ENCODE measurements at regions not wholly inside any gene's neighbourhood (a gene's known extent, or its start where the extent isn't known, plus 50 kb on each side); places are given as distances from the start of the nearest gene placed in this dataset.

DNA sequence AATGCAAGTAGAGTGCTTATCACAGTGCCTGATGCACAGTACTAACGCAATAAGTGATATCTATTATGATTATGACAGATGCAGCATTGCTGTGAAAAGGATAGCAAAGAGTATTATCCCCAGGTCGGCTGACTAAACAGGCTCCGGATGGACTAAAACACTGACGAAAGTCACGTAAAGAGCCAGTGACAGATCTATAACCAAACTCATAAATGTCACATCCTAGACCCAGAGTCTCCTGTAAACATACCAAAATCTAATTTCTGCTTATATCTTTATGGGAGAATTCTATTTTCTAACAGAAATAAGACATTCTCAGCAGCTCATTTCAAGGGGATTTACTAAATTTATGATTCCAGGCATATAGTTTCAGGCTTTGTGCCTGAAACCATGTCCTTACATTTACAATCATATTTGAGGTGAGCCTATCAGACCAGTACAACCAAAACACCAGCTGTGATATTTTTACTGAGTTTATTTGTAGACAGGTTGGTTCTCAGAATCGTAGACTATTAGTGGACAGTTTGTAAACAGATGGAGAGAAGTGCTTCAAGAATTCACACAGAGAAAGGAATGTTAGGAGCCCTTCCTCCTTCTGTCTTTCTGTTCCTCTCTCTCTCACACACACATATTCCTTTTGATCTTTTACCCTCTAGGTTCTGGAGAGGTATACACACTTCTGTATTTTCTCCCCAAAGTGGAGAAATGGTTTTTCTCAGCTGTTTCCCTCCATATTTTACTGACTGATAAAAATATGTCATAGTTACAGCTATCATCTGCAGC, 52.4 kb upstream of the WDR26 start:
- DNase-seq (ENCODE audit: low read depth), result no peak

DNA sequence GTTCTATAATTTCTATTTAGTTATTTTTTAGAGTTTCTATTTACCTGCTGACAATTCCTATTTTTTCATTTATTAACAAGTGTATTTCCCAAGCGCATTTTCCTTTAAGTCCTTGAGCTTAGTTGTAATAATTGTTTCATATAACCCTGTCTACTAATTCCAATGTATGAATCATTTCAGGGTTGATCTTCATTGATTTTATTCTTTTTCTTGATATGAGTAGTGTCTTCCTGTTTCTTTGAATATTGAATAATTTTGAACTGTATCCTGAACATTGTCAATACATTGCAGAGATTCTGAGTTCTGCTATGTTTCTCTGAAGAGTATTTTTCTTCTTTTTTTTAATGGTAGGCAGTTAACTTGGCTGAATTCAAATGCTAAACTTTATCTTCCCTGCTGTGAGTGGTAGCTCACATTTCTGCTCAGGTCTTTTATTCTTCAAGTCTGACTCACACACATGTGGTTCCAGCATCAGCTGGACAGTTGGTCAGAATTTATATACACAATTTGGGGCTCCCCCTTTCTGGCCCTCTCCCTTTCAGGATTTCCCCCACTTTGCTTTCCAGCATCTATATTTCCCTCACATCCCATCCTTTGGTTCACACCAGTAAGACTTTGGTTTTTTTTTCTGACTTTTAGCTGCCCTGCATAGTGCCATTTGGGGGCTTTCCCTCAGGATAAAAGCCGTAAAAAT, 54.4 kb upstream of the WDR26 start:
- DNase-seq (ENCODE audit: low read depth), result no peak

DNA sequence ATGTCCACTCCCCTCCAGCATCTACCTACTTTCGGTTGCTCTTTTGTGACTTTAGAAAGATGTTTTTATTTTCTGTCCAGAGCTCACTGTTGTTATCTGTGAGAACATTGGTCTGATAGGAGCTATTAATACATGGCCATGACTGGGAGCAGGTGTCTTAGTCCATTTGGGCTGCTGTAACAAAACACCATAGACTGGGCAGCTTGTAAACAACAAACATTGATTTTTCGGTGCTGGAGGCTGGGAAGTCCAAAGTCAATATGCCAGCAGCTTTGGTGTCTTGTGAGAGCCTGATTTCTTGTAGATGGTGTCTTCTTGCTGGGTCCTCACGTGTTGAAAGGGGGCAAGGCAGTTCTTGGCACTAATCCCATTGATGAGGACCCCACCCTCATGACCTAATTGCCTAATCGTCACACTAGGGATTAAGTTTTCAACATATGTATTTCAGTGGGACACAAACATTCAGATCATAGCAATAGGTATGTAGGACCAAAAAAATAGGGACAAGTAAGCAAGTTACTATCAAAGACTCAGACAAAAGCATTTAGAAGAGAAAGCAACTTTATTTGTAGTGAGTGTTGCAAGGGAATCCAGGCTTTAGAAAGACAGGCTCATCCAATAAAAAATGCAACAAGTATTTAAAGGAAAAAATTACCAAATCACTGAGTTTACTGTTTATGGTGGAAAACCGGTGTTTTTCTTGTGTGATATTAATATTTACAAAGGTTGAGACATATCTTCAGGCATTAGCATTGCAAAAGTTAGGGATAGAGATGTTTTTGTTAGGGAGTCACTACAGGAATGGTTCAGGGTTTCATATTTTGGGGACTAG, 55.2 kb upstream of the WDR26 start:
- DNase-seq (ENCODE audit: low read depth), result no peak

- no peak for DNase-seq (ENCODE audit: low read depth)
Observed at GRCh38 chr1:224490549-224491537, 56.2 kb upstream of the WDR26 start.

GRCh38 chr1:224492015-224492414, 57.4 kb upstream of the WDR26 start:
- no peak for DNase-seq (ENCODE audit: low read depth)

GRCh38 chr1:224492632-224493031, 58.0 kb upstream of the WDR26 start:
- DNase-seq (ENCODE audit: low read depth), result no peak

- no peak for DNase-seq (ENCODE audit: low read depth)
Observed at GRCh38 chr1:224493269-224493668, 58.7 kb upstream of the WDR26 start.

DNA sequence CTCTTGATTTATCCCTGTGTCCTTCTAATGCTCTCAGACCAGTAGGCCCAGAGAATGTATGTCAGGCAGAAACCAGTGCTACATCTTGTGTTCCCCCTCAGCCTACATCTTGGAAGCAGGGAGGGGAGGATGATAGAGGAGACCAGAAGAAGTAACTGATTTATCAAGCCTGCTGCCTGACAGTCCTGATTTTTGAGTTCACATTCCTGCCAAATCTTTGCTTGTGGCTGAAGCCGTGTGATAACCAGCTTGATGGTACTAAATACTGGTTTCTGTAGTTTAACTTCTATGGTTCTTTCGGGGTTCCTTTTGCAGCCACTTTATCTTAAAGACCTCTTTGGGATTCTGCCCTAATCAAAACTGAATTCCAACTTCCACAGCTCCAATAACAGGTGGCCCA, 59.7 kb upstream of the WDR26 start:
- DNase-seq (ENCODE audit: low read depth), result no peak

DNA sequence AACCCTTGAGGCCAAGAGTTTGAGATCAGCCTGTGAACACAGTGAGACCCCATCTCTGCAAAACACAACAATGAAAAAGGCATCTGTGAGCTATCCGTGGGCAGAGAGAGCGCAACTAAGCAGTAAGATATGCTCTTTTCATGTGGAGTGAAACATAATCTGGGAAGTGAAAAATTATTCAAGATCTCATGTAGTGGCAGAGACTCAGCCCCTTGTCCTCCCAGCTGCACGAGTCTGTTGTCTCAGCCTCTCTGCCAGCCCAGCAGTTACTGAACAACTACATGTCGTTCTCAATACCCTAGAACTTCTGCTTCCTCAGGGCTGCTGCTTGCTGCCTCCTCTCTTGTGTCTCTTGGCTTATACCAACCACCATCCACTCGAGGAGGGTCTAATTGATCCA, 61.3 kb upstream of the WDR26 start:
- DNase-seq (ENCODE audit: low read depth), result no peak

- DNase-seq (ENCODE audit: low read depth), result no peak
Observed at GRCh38 chr1:224496826-224497225, 62.2 kb upstream of the WDR26 start.

GRCh38 chr1:224497714-224498573, 63.3 kb upstream of the WDR26 start:
- peak; percentile 3 for DNase-seq (ENCODE audit: low read depth)

DNA sequence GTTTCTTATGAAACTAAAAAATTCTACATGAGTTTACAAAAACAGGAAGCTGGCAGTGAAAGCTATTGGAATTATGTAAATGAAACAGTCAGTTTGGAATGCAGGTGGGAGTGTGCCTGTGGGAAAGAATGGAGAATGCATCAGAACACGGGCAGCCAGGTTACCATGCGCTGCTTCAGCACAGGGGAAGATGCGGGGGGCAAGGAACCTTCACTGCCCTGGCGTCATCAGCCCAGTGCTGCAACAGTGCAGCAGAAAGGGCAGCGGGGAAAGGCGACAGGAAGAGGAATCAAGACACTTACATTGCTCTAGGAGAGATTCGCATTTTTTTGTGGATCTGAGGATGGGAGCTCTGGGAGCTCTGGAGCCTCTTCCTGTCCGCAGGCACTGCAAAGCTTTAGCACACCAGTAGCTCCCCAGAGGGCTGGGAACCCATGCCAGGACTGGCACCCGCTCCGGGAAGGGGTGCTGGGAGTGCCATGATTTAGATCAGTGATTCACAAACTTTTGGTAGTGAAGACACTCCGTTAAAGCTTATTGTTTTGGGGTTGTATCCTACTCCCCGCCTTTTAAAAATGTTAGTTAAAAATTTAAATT, 64.1 kb upstream of the WDR26 start:
- DNase-seq (ENCODE audit: low read depth), result no peak

DNA sequence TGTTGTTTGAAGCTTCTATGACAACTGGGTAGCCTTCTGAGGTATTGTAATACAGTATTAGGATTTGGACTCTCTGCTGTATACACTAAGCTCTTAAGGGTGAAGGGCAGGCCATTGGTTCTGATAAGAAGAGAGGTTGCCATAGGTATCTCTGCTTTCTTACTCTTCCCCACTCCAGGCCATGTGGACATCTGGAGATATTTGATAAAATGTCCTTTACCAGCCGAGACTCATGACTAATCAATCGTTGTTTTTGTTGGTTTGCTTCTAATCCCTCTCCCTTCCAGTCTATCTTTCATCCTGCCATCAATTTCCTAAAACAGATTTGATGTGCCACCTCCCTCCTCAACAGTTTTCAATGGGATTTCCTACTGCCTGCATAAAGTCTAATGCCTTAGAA, 64.6 kb upstream of the WDR26 start:
- DNase-seq (ENCODE audit: low read depth), result no peak

GRCh38 chr1:224500796-224501195, 66.2 kb upstream of the WDR26 start:
- no peak for DNase-seq (ENCODE audit: low read depth)

GRCh38 chr1:224501836-224502235, 67.2 kb upstream of the WDR26 start:
- no peak for DNase-seq (ENCODE audit: low read depth)

DNA sequence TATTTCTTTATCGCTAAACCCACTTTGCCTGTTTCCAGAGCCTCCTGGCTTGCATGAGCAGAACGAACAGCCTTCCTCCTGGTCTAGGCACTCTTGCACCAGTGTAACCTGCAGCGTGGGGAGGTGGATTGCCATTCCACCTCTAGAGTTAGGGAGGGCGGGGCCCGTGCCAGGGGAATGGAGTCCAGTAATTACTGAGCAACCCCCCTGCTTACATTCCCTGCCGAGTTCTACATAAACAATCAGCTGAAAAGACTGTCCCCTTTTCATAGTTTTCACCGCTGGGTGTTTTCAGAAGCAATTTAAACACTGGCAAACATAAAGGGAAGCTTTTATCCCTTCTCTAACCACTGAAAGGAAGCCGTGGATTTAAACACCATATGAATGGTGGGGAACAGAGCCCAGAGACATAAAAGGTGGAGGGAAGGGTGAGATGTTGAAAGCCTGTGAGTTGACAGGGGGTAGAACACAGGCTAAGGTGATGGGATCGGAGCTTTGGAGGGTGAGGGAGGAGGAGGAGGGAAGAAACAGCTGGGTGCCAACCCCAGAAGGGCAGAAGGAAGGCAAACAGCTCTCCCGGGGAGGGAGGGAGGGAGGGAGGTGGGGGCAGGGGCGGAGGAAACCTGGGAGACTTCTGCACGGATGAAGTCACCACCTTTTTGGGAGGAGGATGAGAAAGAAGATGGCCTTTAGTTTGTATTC, 68.0 kb upstream of the WDR26 start:
- no peak for DNase-seq (ENCODE audit: low read depth)

- no peak for DNase-seq (ENCODE audit: low read depth)
Observed at GRCh38 chr1:224503161-224504118, 68.8 kb upstream of the WDR26 start.

DNA sequence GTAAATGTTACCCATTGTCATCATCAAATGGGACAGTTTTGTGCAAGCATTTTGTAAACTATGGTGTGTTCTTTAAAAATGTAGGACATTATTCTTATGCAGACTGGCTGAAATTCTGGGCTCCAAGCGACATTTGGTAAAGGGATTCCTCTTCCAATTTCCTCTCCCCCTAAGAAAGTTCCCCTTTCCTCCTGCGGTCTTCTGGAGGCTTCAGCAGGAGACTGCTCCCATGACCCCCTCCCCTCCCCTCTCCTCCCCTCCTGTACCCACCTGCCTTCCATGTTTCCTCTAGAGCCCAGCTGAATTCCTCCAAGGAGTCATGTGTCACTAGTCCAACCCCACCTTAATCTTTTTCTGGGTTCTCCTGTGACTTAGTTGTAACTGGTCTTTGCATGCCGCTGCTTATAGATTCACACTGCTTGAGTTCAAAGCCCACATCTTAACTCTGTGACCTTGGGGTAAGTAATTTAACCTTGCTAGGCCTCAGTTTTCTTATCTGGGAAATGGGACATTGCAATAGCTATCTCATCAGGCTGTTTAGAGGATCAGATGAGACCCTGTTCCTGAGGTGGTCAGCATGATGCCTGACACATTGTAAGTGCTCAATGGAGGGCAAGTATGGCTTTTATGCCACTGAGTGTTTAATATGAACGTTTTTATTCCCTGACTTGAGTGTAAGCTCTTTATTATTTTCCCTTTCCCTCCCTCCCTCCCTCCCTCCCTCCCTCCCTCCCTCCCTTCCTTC, 69.9 kb upstream of the WDR26 start:
- DNase-seq (ENCODE audit: low read depth), result no peak
